RWPE1 (cell line): ENCODE measurements at regions not wholly inside any gene's neighbourhood (a gene's known extent, or its start where the extent isn't known, plus 50 kb on each side); places are given as distances from the start of the nearest gene placed in this dataset.

ENCODE experiments used
- CTCF ChIA-PET: fragments of 350-600 bp; sonication (Branson Sonifier 250); formaldehyde crosslinking; extraction: SDS; loops from one replicate; lab custom pipeline; 2021; lab: Yijun Ruan, JAX
- POLR2A ChIA-PET: fragments of 400-600 bp; formaldehyde crosslinking; extraction: SDS; loops from one replicate; lab custom pipeline; 2020; ENCODE audit warnings: antibody characterized with exemption; ENCODE audit not compliant: low non-redundant PET; lab: Yijun Ruan, JAX
- DNase-seq: peaks from one replicate; pipeline ENCODE4 v3.0.0; 2012; ENCODE audit warnings: low spot score
- H3K27ac ChIP-seq: fragments of 450-650 bp; 2 replicates; pipeline ENCODE4 v1.5.1; 2017
- TF ChIP-seq, protein P1 (sequence below): fragments of 450-650 bp; conservative IDR thresholded peaks from 2 replicates; pipeline ENCODE4 v1.5.1; 2017; ENCODE audit warnings: low read depth, mild to moderate bottlenecking

DNA sequence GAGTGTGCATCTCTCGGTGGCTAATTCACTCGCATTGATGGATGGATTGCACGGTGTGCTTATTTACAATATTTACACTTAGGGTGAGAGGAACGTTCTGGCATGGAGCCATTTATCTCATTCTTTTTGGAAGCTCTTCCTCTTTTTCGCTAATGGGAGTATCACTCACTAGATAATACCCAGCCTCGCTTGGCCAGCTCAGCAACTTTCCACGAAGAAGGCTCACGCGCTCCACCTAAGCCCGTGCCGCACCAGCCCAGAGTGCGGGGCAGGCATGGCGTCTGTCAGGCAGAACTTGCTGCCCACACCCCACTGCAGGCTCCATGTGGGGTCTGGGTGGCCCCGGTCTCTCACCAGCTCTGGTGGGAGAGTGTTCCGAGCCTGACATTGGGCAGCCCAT is 484.9 kb downstream of the NPHP4 start:
- DNase-seq: no peak
- no peak overlapping the region for H3K27ac ChIP-seq
- TF ChIP-seq, protein P1, sequence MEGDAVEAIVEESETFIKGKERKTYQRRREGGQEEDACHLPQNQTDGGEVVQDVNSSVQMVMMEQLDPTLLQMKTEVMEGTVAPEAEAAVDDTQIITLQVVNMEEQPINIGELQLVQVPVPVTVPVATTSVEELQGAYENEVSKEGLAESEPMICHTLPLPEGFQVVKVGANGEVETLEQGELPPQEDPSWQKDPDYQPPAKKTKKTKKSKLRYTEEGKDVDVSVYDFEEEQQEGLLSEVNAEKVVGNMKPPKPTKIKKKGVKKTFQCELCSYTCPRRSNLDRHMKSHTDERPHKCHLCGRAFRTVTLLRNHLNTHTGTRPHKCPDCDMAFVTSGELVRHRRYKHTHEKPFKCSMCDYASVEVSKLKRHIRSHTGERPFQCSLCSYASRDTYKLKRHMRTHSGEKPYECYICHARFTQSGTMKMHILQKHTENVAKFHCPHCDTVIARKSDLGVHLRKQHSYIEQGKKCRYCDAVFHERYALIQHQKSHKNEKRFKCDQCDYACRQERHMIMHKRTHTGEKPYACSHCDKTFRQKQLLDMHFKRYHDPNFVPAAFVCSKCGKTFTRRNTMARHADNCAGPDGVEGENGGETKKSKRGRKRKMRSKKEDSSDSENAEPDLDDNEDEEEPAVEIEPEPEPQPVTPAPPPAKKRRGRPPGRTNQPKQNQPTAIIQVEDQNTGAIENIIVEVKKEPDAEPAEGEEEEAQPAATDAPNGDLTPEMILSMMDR: no peak
- POLR2A ChIA-PET: no interaction called here
- CTCF ChIA-PET: interaction anchor here (0.6 to 1.7 kb wide), 2 partner anchors 137 to 238 kb away, joined by 3 to 7 read pairs; no protein-coding TSS in a partner anchor

DNA sequence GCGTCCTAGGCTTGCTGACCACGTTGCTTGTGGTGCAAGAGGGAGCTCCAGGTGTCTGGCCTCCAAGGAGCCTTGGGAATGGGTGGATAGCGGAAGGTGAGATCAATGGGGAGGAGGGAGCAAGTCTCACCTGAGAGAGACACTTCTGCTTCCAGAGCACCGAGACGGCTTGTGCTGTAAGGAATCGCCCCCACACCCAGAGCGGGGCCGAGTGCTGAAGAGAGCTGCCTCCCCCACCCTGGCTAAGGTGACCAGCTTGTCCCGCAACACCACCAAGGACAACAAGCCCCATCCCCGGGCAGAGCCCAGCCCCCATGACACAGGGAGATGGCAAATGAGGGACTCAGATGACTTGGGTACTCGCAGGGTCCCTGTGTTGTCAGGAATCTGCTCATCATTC is 485.6 kb downstream of the NPHP4 start:
- no peak overlapping the region for H3K27ac ChIP-seq
- CTCF ChIA-PET: interaction anchor here (0.6 to 2.1 kb wide), 2 partner anchors 136 to 239 kb away, joined by 3 to 8 read pairs; no protein-coding TSS in a partner anchor
- no peak for DNase-seq
- TF ChIP-seq, protein P1: no peak
- POLR2A ChIA-PET: no interaction called here

DNA sequence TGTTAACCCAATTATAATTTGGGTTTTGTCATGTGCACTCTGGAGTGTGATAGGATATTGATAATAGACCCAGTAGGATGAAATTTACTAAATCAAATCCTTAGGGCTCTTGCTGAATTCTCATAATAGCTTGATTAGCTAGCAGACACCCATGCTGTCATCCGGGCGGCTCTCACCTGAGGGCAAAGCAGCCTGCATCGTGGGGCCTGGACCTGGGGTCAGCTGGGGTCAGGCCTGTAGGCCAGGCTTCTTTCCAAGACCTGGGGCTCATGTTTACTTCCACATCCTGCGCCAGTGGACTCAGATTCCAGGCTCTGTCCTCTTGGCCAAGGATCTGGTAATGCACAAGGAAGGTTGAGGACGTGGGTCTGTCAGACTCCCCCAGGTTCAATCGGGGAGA is 486.3 kb downstream of the NPHP4 start:
- CTCF ChIA-PET: interaction anchor here (0.5 to 2.1 kb wide), 2 partner anchors 239 to 256 kb away, joined by 4 to 8 read pairs; no protein-coding TSS in a partner anchor
- TF ChIP-seq, protein P1: no peak
- no peak overlapping the region for H3K27ac ChIP-seq
- no peak for DNase-seq
- POLR2A ChIA-PET: no interaction called here

DNA sequence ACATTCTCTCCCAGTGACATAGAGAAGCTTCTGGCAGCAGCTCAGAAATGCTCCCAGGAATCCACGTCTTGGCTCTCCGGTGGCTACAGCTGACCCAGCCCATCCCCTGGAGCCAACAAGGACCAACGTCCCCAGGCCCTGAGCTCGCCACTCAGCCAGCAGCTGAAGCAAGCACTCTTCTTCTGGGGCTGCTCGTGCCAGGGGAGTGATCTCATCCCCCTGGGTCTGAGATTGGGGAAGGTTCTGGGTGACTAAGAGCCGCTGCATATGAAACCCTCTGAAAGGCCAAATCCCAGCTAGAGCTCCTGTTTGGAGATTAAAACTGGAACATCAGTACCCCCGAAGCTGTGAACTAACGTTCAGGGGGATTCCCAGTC is 487.9 kb downstream of the NPHP4 start:
- TF ChIP-seq, protein P1: no peak
- ChIA-PET POLR2A (no interaction called here), CTCF (interaction anchor here (0.9 to 1.6 kb wide), 2 partner anchors 10 to 242 kb away, joined by 5 read pairs; no protein-coding TSS in a partner anchor)
- DNase-seq: no peak
- peak overlapping the region; percentile 97 for H3K27ac ChIP-seq

DNA sequence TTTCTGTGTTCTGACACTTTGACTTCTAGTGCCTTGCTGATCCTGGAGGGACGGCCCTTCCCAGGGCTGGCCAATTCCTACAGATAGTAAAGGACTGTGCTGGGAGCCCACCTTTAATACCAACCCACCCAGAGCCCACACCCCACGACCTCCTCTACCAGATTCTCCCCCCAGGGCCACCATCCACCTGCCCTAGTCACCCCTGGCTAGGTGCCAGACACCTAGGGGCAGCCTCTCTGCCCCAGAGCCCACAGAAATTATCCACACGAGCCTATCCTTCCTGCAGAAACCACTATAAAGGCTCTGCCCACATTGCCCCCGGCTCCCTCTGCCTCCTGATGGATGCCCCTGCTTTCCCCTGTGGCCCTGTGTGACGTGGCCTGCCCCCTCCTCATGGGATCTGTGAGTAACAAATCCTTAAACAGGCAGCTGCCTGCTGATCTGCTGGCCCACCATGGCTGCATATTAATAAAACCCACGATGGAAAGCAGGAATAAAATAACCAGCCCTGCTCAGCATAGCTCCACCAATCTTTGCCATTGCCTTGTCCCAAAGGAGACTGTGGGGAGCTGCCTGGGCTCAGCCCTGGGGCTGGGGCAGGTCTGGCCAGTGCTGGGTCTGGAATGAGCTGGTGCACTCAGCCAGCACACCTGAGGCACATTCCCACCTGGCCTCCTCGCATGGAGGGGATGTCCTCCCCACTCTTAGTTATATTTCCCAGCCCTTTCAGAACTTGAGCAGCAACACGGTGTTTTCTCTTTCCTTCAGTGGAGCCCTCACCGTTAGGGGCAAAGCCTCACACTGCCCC is 488.5 kb downstream of the NPHP4 start:
- H3K27ac ChIP-seq: peak overlapping the region; percentile 97
- ChIA-PET CTCF (interaction anchor here (0.7 to 1.6 kb wide), 3 partner anchors 11 to 289 kb away, joined by 3 to 5 read pairs (median 5); no protein-coding TSS in a partner anchor), POLR2A (no interaction called here)
- TF ChIP-seq, protein P1: no peak
- DNase-seq: no peak

DNA sequence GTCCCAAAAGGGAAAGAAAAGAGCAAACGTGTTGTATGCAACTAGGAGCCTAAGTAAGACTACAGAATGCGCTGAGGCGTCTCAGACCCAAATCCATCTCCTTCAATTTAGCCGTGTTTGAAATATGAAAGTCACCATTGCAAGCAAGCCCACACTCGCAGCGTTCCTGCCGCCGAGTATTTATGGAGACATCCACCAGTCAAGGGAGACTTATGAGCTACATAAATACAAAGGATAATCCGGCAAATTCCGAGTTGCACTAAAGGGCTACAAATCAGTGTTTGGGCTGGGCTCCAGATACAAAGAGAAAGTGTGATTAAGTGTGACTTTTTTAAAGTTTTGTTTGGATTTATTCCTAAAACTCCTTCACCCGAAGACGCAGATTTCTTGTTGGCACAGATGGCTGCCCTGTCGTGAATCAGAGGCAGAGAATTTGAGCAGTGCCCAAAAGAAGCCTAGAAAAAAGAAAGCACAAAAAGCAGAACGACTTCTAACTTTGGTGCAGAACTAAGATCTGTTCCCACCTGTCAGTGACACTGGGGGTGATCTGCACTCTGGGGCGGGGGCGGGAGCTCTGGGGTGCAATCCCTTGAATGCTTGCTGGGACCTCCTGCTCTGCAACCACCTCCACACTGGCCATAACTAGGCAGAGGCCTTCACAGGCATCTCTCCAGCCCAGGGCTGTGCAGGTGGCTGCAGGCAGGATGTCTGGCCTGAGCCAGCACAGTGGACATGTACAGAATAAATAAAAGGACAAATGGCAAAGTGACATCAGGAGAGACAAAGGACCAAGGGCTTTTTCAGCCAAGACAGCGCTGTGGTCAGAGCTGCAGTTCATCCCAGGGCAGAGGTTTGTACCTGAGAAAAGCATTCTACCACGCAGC is 489.7 kb downstream of the NPHP4 start:
- DNase-seq: peak; percentile 55
- CTCF ChIA-PET: interaction anchor here (0.7 to 1.6 kb wide), 2 partner anchors 243 to 287 kb away, joined by 3 to 5 read pairs; no protein-coding TSS in a partner anchor
- POLR2A ChIA-PET: no interaction called here

More for the DNA sequence above, 489.7 kb downstream of the NPHP4 start:
- H3K27ac ChIP-seq: peak overlapping the region; percentile 97
- TF ChIP-seq, protein P1: no peak
